HepG2 (cell line): ENCODE measurements at regions not wholly inside any gene's neighbourhood (a gene's known extent, or its start where the extent isn't known, plus 50 kb on each side); places are given as distances from the start of the nearest gene placed in this dataset.

Experiments
- BCL6 ChIP-seq: IDR thresholded peaks from 2 replicates; pipeline ENCODE4 v1.6.1; 2016; ENCODE audit warnings: missing genetic modification reagents, missing compliant biosample characterization
- CEBPG ChIP-seq: IDR thresholded peaks from 2 replicates; pipeline ENCODE4 v1.6.1; 2016
- CREM ChIP-seq, 2 experiments: sonication (generic) in 1 of 2; formaldehyde crosslinking in 1 of 2; IDR thresholded peaks; 2 replicates each; pipeline versions ENCODE4 v1.4.0 to v1.6.1; 2016 to 2020; ENCODE audit warnings: antibody characterized with exemption in 1 of 2, mild to moderate bottlenecking in 1 of 2, missing genetic modification reagents in 1 of 2
- DZIP1 ChIP-seq: sonication (generic); formaldehyde crosslinking; IDR thresholded peaks from 2 replicates; pipeline ENCODE4 v1.5.0; 2020; ENCODE audit warnings: mild to moderate bottlenecking, missing genetic modification reagents
- EP300 ChIP-seq, 3 experiments: sonication (generic) in 1 of 3; formaldehyde crosslinking in 1 of 3; IDR thresholded peaks; 2 replicates each; pipeline versions ENCODE4 v1.5.1 to v1.6.1; 2011 to 2020; ENCODE audit warnings: low read depth in 2 of 3, low read length in 2 of 3, borderline replicate concordance in 1 of 3, improper control_type of control experiment in 1 of 3, mild to moderate bottlenecking in 1 of 3, missing genetic modification reagents in 1 of 3, moderate library complexity in 1 of 3
- GATAD2A ChIP-seq: IDR thresholded peaks from 2 replicates; pipeline ENCODE4 v1.6.1; 2016
- ISL2 ChIP-seq: sonication (generic); formaldehyde crosslinking; IDR thresholded peaks from 2 replicates; pipeline ENCODE4 v1.5.0; 2020; ENCODE audit warnings: missing genetic modification reagents
- NCOA2 ChIP-seq: sonication (generic); formaldehyde crosslinking; IDR thresholded peaks from 2 replicates; pipeline ENCODE4 v1.8.0; 2022; ENCODE audit warnings: inconsistent platforms
- SMAD3 ChIP-seq: sonication (generic); formaldehyde crosslinking; IDR thresholded peaks from 2 replicates; pipeline ENCODE4 v1.4.0; 2020; ENCODE audit warnings: missing genetic modification reagents
- SOX13 ChIP-seq, 3 experiments: fragments of 450-650 bp in 1 of 3; sonication (generic) in 1 of 3; formaldehyde crosslinking in 1 of 3; IDR thresholded peaks in 2 of 3; conservative IDR thresholded peaks in 1 of 3; 2 replicates each; pipeline versions ENCODE4 v1.5.0 to v1.6.1; 2016 to 2020; ENCODE audit warnings: antibody characterized with exemption in 1 of 3, mild to moderate bottlenecking in 1 of 3, missing compliant biosample characterization in 1 of 3, missing genetic modification reagents in 1 of 3, moderate library complexity in 1 of 3
- TAF15 ChIP-seq: fragments of 200-400 bp; formaldehyde crosslinking; IDR thresholded peaks from one replicate; pipeline ENCODE4 v1.6.1; 2018; ENCODE audit warnings: mild to moderate bottlenecking, low read depth, low read length; ENCODE audit not compliant: poor library complexity, severe bottlenecking
- THRA ChIP-seq: sonication (generic); formaldehyde crosslinking; IDR thresholded peaks from 2 replicates; pipeline ENCODE4 v1.4.0; 2020; ENCODE audit warnings: missing genetic modification reagents, borderline replicate concordance
- YEATS2 ChIP-seq: sonication (generic); formaldehyde crosslinking; IDR thresholded peaks from 2 replicates; pipeline ENCODE4 v1.4.0; 2020; ENCODE audit warnings: missing genetic modification reagents, borderline replicate concordance
- ZNF503 ChIP-seq: sonication (generic); formaldehyde crosslinking; IDR thresholded peaks from 2 replicates; pipeline ENCODE4 v1.4.0; 2020; ENCODE audit warnings: missing genetic modification reagents
- TF ChIP-seq, protein P1 (sequence below): sonication (generic); formaldehyde crosslinking; conservative IDR thresholded peaks from 2 replicates; pipeline ENCODE4 v1.4.0; 2020; ENCODE audit warnings: mild to moderate bottlenecking, missing genetic modification reagents, moderate library complexity

DNA sequence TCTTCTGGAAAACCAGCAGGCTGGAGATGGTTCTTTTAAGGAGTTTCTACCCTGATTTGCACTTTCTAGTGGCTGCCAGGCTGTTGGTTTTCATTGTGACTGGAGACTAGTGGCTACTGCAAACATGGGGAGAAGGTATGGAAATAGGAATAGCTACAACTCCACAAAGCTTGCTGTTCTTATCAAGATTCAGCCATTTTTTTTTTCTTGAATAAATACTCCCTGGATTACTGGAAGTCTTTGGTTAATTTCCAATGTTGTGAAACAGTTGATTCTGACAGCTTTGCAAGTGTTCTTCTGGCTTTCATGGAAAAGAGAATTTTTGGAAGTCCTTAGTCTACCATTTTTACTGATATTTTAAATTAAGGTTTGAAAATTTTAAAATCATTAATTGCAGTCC lies 277.7 kb downstream of the HS3ST3A1 start (continued):
- TF ChIP-seq ZNF503 (CRISPR knock-in tag), result 0 out of 2 replicates have a peak, but pooled peaks have one; percentile 51
- peak; percentile 69; the same call in 1 of the 2 replicates for TF ChIP-seq BCL6 (CRISPR knock-in tag)
- TF ChIP-seq, protein P1, sequence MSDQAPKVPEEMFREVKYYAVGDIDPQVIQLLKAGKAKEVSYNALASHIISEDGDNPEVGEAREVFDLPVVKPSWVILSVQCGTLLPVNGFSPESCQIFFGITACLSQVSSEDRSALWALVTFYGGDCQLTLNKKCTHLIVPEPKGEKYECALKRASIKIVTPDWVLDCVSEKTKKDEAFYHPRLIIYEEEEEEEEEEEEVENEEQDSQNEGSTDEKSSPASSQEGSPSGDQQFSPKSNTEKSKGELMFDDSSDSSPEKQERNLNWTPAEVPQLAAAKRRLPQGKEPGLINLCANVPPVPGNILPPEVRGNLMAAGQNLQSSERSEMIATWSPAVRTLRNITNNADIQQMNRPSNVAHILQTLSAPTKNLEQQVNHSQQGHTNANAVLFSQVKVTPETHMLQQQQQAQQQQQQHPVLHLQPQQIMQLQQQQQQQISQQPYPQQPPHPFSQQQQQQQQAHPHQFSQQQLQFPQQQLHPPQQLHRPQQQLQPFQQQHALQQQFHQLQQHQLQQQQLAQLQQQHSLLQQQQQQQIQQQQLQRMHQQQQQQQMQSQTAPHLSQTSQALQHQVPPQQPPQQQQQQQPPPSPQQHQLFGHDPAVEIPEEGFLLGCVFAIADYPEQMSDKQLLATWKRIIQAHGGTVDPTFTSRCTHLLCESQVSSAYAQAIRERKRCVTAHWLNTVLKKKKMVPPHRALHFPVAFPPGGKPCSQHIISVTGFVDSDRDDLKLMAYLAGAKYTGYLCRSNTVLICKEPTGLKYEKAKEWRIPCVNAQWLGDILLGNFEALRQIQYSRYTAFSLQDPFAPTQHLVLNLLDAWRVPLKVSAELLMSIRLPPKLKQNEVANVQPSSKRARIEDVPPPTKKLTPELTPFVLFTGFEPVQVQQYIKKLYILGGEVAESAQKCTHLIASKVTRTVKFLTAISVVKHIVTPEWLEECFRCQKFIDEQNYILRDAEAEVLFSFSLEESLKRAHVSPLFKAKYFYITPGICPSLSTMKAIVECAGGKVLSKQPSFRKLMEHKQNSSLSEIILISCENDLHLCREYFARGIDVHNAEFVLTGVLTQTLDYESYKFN, result 0 out of 2 replicates have a peak, but pooled peaks have one; percentile 25
- TF ChIP-seq YEATS2 (CRISPR knock-in tag), result no peak
- TF ChIP-seq EP300 (IDR thresholded peaks at IDR 0.05; ENCODE audit: low read depth in 2 of 2, low read length in 2 of 2), result peak in 1 of 2 experiments; percentile 62; a peak in 1 of 4 replicates
- TF ChIP-seq EP300 (CRISPR knock-in tag; IDR thresholded peaks at IDR 0.05; ENCODE audit: borderline replicate concordance), result no peak
- TF ChIP-seq TAF15, result no peak
- TF ChIP-seq ISL2 (CRISPR knock-in tag), result peak; percentile 78
- peak; percentile 46; the same call in 1 of the 2 replicates for TF ChIP-seq CEBPG (CRISPR knock-in tag)
- no peak for TF ChIP-seq SOX13 (IDR thresholded peaks at IDR 0.05)
- peak in 1 of 2 experiments; percentile 63; a peak in 2 of 4 replicates for TF ChIP-seq SOX13 (CRISPR knock-in tag; conservative IDR thresholded peaks at IDR 0.05 in 1 of 2, IDR thresholded peaks at IDR 0.05 in 1 of 2)
- TF ChIP-seq NCOA2, result peak; percentile 78
- peak; percentile 43; the same call in 1 of the 2 replicates for TF ChIP-seq GATAD2A (CRISPR knock-in tag)
- peak; percentile 28; the same call in 1 of the 2 replicates for TF ChIP-seq THRA (CRISPR knock-in tag)
- TF ChIP-seq SMAD3 (CRISPR knock-in tag), result 0 out of 2 replicates have a peak, but pooled peaks have one; percentile 45
- no peak for TF ChIP-seq DZIP1 (CRISPR knock-in tag)
- TF ChIP-seq CREM (IDR thresholded peaks at IDR 0.05), result peak; percentile 24; the same call in 1 of the 2 replicates
- no peak for TF ChIP-seq CREM (CRISPR knock-in tag; IDR thresholded peaks at IDR 0.05)
- TF ChIP-seq, all 625 proteins: peak for 25
